GM12878 (cell line): ENCODE measurements at regions not wholly inside any gene's neighbourhood (a gene's known extent, or its start where the extent isn't known, plus 50 kb on each side); places are given as distances from the start of the nearest gene placed in this dataset.

Experiments
- ATF7 ChIP-seq: fragments of 450-650 bp; IDR thresholded peaks from 2 replicates; pipeline ENCODE4 v1.6.1; 2016; ENCODE audit warnings: low read depth, mild to moderate bottlenecking
- CBFB ChIP-seq: IDR thresholded peaks from 2 replicates; pipeline ENCODE4 v1.6.1; 2016; ENCODE audit warnings: antibody characterized with exemption, low read depth
- CBX3 ChIP-seq: fragments of 200-600 bp; sonication (generic); IDR thresholded peaks from 2 replicates; pipeline ENCODE4 v1.6.1; 2016; ENCODE audit warnings: low read depth, borderline replicate concordance
- CEBPB ChIP-seq, 2 experiments: fragments of 150-350 bp in 1 of 2; IDR thresholded peaks; 2 replicates each; pipeline ENCODE4 v1.6.1; 2012 to 2014; ENCODE audit warnings: low read depth in 2 of 2, low read length in 2 of 2, borderline replicate concordance in 1 of 2, inconsistent platforms in 1 of 2
- CHD2 ChIP-seq: IDR thresholded peaks from 2 replicates; pipeline ENCODE4 v1.6.1; 2011; ENCODE audit warnings: low read depth, low read length, improper control_type of control experiment, borderline replicate concordance
- CREB1 ChIP-seq: IDR thresholded peaks from 2 replicates; pipeline ENCODE4 v1.6.1; 2012; ENCODE audit warnings: low read depth, mild to moderate bottlenecking, inconsistent platforms
- CREM ChIP-seq: IDR thresholded peaks from 2 replicates; pipeline ENCODE4 v1.6.1; 2014; ENCODE audit warnings: antibody characterized with exemption, low read depth
- E2F8 ChIP-seq: fragments of 450-650 bp; IDR thresholded peaks from 2 replicates; pipeline ENCODE4 v1.6.1; 2018; ENCODE audit warnings: mild to moderate bottlenecking, low read depth, moderate library complexity; ENCODE audit not compliant: partially characterized antibody
- FOS ChIP-seq: IDR thresholded peaks from 3 replicates; pipeline ENCODE4 v1.6.1; 2011; ENCODE audit warnings: borderline replicate concordance; ENCODE audit not compliant: insufficient read length; ENCODE audit errors: extremely low read depth
- JUND ChIP-seq: IDR thresholded peaks from 2 replicates; pipeline ENCODE4 v1.6.1; 2012; ENCODE audit warnings: low read depth, mild to moderate bottlenecking, low read length, improper control_type of control experiment, moderate library complexity
- KDM1A ChIP-seq: fragments of 200-600 bp; sonication (generic); IDR thresholded peaks from 2 replicates; pipeline ENCODE4 v1.6.1; 2016; ENCODE audit warnings: borderline replicate concordance
- MLLT1 ChIP-seq: fragments of 450-650 bp; IDR thresholded peaks from 2 replicates; pipeline ENCODE4 v1.6.1; 2016; ENCODE audit warnings: mild to moderate bottlenecking
- POU2F2 ChIP-seq: IDR thresholded peaks from 3 replicates; pipeline ENCODE4 v1.6.1; 2011; ENCODE audit warnings: low read depth, mild to moderate bottlenecking, low read length, borderline replicate concordance
- SMARCA5 ChIP-seq: fragments of 450-650 bp; IDR thresholded peaks from 2 replicates; pipeline ENCODE4 v1.6.1; 2017; ENCODE audit warnings: mild to moderate bottlenecking
- SP1 ChIP-seq: IDR thresholded peaks from one replicate; pipeline ENCODE4 v1.6.1; 2011; ENCODE audit warnings: low read depth, low read length
- SREBF2 ChIP-seq: IDR thresholded peaks from 2 replicates; pipeline ENCODE4 v1.6.1; 2012; ENCODE audit warnings: mild to moderate bottlenecking, low read length
- TCF12 ChIP-seq: IDR thresholded peaks from 2 replicates; pipeline ENCODE4 v1.6.1; 2011; ENCODE audit warnings: low read depth, mild to moderate bottlenecking, low read length
- TCF7 ChIP-seq: IDR thresholded peaks from 2 replicates; pipeline ENCODE4 v1.6.1; 2014; ENCODE audit warnings: antibody characterized with exemption, borderline replicate concordance
- ZNF217 ChIP-seq: fragments of 450-650 bp; IDR thresholded peaks from 2 replicates; pipeline ENCODE4 v1.6.1; 2017; ENCODE audit warnings: antibody characterized with exemption, mild to moderate bottlenecking
- ZNF24 ChIP-seq: fragments of 450-650 bp; IDR thresholded peaks from 2 replicates; pipeline ENCODE4 v1.6.1; 2017; ENCODE audit warnings: antibody characterized with exemption, mild to moderate bottlenecking
- ZNF274 ChIP-seq: IDR thresholded peaks from one replicate; pipeline ENCODE4 v1.8.0; 2011; ENCODE audit not compliant: insufficient read length, insufficient read depth
- ZNF687 ChIP-seq: fragments of 450-650 bp; IDR thresholded peaks from 2 replicates; pipeline ENCODE4 v1.6.1; 2017; ENCODE audit warnings: mild to moderate bottlenecking, moderate library complexity
- ZZZ3 ChIP-seq: IDR thresholded peaks from 2 replicates; pipeline ENCODE4 v1.6.1; 2011; ENCODE audit warnings: low read depth; ENCODE audit not compliant: control insufficient read depth, insufficient read length

GRCh38 chr10:3874990-3875841, 90.2 kb upstream of the KLF6 start (continued):
- peak; percentile 98 for TF ChIP-seq TCF12
- TF ChIP-seq ZNF217, result peak; percentile 96
- 0 out of 2 replicates have a peak, but pooled peaks have one; percentile 56 for TF ChIP-seq MLLT1
- peak; percentile 77 for TF ChIP-seq E2F8
- TF ChIP-seq ZNF24, result peak; percentile 74; the same call in 1 of the 2 replicates
- TF ChIP-seq JUND, result peak; percentile 91
- TF ChIP-seq SP1, result no peak
- peak; percentile 88 for TF ChIP-seq CHD2
- TF ChIP-seq ZNF687, result peak; percentile 63
- no peak for TF ChIP-seq CBX3
- TF ChIP-seq ZZZ3, result no peak
- TF ChIP-seq KDM1A, result no peak
- TF ChIP-seq SREBF2, result no peak
- TF ChIP-seq CEBPB (IDR thresholded peaks at IDR 0.05; ENCODE audit: borderline replicate concordance in 1 of 2, low read depth in 2 of 2, low read length in 2 of 2), result peak in 1 of 2 experiments; percentile 96; a peak in 2 of 4 replicates
- TF ChIP-seq ZNF274, result no peak
- TF ChIP-seq POU2F2, result peak; percentile 88; the same call in 2 of the 3 replicates
- TF ChIP-seq CREM, result peak; percentile 91
- TF ChIP-seq CREB1, result peak; percentile 75
- peak; percentile 90 for TF ChIP-seq CBFB
- no peak for TF ChIP-seq SMARCA5
- peak; percentile 94 for TF ChIP-seq ATF7
- peak; percentile 76; the same call in 1 of the 2 replicates for TF ChIP-seq TCF7
- no peak for TF ChIP-seq FOS
